ENCODE measurements at regions not wholly inside any gene's neighbourhood (a gene's known extent, or its start where the extent isn't known, plus 50 kb on each side); places are given as distances from the start of the nearest gene placed in this dataset.

DNA sequence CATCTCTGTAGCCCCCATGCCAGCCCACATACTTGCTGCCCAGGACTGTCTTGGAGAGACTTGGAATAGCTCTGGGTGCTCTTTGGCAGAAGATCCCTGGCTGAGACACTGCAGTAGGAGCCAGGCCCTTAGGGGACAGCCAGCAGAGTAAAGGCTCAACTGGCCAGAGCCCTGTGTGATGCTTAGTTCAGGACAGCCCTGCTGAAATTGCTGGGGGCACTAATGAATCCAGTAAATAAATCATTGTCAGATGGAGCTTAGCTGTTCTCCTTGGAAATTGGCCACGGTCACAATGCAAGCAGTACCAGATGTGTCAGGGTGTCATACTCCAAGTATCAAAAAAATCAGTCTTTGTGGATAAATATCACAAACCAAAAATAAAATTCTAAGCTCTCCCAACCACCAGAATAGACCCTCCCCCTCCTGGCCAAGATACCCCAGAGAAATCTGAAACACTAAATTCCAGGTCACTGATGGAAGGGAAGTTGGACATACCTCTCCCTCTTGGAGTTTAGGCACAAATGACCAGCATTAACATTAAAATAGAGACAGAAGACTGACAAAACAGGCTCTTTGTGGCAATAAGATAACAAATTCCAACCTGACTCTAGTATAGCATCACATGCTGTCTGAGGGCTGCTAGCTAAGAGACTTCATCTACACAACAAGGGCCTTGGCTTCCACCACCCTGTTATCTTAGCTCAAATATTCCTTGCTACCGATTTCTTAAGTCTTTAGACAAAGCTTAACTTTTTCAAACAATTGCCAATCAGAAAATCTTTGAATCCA, 83.2 kb upstream of the DNAH14 start:
- Histone ChIP-seq H3K36me3 (ENCODE audit: control insufficient read depth, insufficient read depth, low read length) (no peaks in the 10 kb centered on the region; the same call in 1 of the 2 replicates), H3K27me3 (ENCODE audit: control insufficient read depth, insufficient read depth, low read length) (no peaks in the 10 kb centered on the region), H3K9me3 (ENCODE audit: control insufficient read depth, insufficient read depth, low read depth, low read length) (peaks cover 52% of the 10 kb centered on the region), H3K9ac (ENCODE audit: low read length) (peak overlapping the region; percentile 68), H3K4me3 (ENCODE audit: low read depth, low read length) (0 out of 2 replicates have a peak overlapping the region, but pooled peaks have one; percentile 9), H3K4me1 (ENCODE audit: control insufficient read depth, insufficient read depth, low read length) (peaks cover 9% of the 10 kb centered on the region; the same call in 1 of the 2 replicates), H3K27ac (ENCODE audit: low read depth, low read length) (peak overlapping the region; percentile 84; the same call in 1 of the 2 replicates)

- Histone ChIP-seq H3K9ac (ENCODE audit: low read length) (no peak overlapping the region), H3K4me1 (ENCODE audit: control insufficient read depth, insufficient read depth, low read length) (peaks cover 18% of the 10 kb centered on the region), H3K9me3 (ENCODE audit: control insufficient read depth, insufficient read depth, low read depth, low read length) (peaks cover 22% of the 10 kb centered on the region), H3K27ac (ENCODE audit: low read depth, low read length) (no peak overlapping the region), H3K4me3 (ENCODE audit: low read depth, low read length) (no peak overlapping the region), H3K36me3 (ENCODE audit: control insufficient read depth, insufficient read depth, low read length) (no peaks in the 10 kb centered on the region), H3K27me3 (ENCODE audit: control insufficient read depth, insufficient read depth, low read length) (no peaks in the 10 kb centered on the region)
Observed at GRCh38 chr1:224850446-224850845, 79.0 kb upstream of the DNAH14 start.

DNA sequence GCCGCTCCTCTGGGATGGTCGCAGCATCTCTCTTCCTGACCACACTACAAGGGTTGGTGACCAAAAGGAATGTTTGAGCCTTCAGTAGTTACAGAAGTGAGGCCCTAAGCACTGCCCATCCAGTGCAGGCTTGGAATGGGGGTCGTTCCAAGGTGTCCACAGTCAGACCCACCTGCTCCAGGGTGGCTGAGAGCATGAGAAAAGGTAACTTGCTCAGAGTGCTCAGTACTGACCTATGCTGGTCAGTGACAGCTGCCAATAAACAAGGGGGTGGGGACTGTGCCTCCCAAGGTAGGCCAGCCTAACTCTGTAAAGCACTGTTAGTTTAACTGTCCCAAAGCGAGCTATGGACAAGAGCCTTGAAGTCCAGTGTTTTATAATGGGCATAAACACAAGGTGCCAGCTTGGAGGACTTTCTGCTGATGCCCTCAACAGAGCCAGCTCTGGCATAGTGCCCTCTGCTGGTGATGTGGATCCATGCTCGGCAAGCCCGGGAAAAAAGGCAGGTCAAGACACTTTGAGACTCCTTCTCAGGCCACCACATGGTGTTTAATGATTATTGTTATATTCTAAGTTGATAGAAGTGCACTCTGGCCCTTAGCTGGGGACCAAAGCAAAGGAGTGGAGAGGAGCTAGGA, 78.1 kb upstream of the DNAH14 start:
- Histone ChIP-seq H3K27ac (ENCODE audit: low read depth, low read length) (no peak overlapping the region), H3K9ac (ENCODE audit: low read length) (no peak overlapping the region), H3K4me1 (ENCODE audit: control insufficient read depth, insufficient read depth, low read length) (peaks cover 13% of the 10 kb centered on the region), H3K36me3 (ENCODE audit: control insufficient read depth, insufficient read depth, low read length) (no peaks in the 10 kb centered on the region), H3K4me3 (ENCODE audit: low read depth, low read length) (no peak overlapping the region), H3K27me3 (ENCODE audit: control insufficient read depth, insufficient read depth, low read length) (no peaks in the 10 kb centered on the region), H3K9me3 (ENCODE audit: control insufficient read depth, insufficient read depth, low read depth, low read length) (peaks cover 17% of the 10 kb centered on the region)

- Histone ChIP-seq H3K4me3 (ENCODE audit: low read depth, low read length) (no peak overlapping the region), H3K36me3 (ENCODE audit: control insufficient read depth, insufficient read depth, low read length) (no peaks in the 10 kb centered on the region), H3K9me3 (ENCODE audit: control insufficient read depth, insufficient read depth, low read depth, low read length) (peaks cover 12% of the 10 kb centered on the region), H3K4me1 (ENCODE audit: control insufficient read depth, insufficient read depth, low read length) (peaks cover 10% of the 10 kb centered on the region), H3K9ac (ENCODE audit: low read length) (no peak overlapping the region), H3K27ac (ENCODE audit: low read depth, low read length) (no peak overlapping the region), H3K27me3 (ENCODE audit: control insufficient read depth, insufficient read depth, low read length) (no peaks in the 10 kb centered on the region)
Observed at GRCh38 chr1:224851848-224852261, 77.6 kb upstream of the DNAH14 start.

GRCh38 chr1:224852901-224853568, 76.4 kb upstream of the DNAH14 start:
- H3K27me3 ChIP-seq (ENCODE audit: control insufficient read depth, insufficient read depth, low read length), result no peaks in the 10 kb centered on the region
- H3K4me1 ChIP-seq (ENCODE audit: control insufficient read depth, insufficient read depth, low read length), result peaks cover 9% of the 10 kb centered on the region
- no peak overlapping the region for H3K4me3 ChIP-seq (ENCODE audit: low read depth, low read length)
- no peak overlapping the region for H3K9ac ChIP-seq (ENCODE audit: low read length)
- no peaks in the 10 kb centered on the region for H3K36me3 ChIP-seq (ENCODE audit: control insufficient read depth, insufficient read depth, low read length)
- no peak overlapping the region for H3K27ac ChIP-seq (ENCODE audit: low read depth, low read length)
- peaks cover 5% of the 10 kb centered on the region; the same call in 1 of the 2 replicates for H3K9me3 ChIP-seq (ENCODE audit: control insufficient read depth, insufficient read depth, low read depth, low read length)

- no peak overlapping the region for H3K27ac ChIP-seq (ENCODE audit: low read depth, low read length)
- H3K9me3 ChIP-seq (ENCODE audit: control insufficient read depth, insufficient read depth, low read depth, low read length), result no peaks in the 10 kb centered on the region
- no peaks in the 10 kb centered on the region for H3K36me3 ChIP-seq (ENCODE audit: control insufficient read depth, insufficient read depth, low read length)
- H3K27me3 ChIP-seq (ENCODE audit: control insufficient read depth, insufficient read depth, low read length), result no peaks in the 10 kb centered on the region
- peaks cover 5% of the 10 kb centered on the region for H3K4me1 ChIP-seq (ENCODE audit: control insufficient read depth, insufficient read depth, low read length)
- no peak overlapping the region for H3K9ac ChIP-seq (ENCODE audit: low read length)
- H3K4me3 ChIP-seq (ENCODE audit: low read depth, low read length), result no peak overlapping the region
Observed at GRCh38 chr1:224856973-224857372, 72.5 kb upstream of the DNAH14 start.

GRCh38 chr1:224859651-224860050, 69.8 kb upstream of the DNAH14 start:
- Histone ChIP-seq H3K27me3 (ENCODE audit: control insufficient read depth, insufficient read depth, low read length) (no peaks in the 10 kb centered on the region), H3K9ac (ENCODE audit: low read length) (no peak overlapping the region), H3K4me1 (ENCODE audit: control insufficient read depth, insufficient read depth, low read length) (no peaks in the 10 kb centered on the region), H3K36me3 (ENCODE audit: control insufficient read depth, insufficient read depth, low read length) (no peaks in the 10 kb centered on the region), H3K9me3 (ENCODE audit: control insufficient read depth, insufficient read depth, low read depth, low read length) (no peaks in the 10 kb centered on the region), H3K4me3 (ENCODE audit: low read depth, low read length) (no peak overlapping the region), H3K27ac (ENCODE audit: low read depth, low read length) (no peak overlapping the region)

DNA sequence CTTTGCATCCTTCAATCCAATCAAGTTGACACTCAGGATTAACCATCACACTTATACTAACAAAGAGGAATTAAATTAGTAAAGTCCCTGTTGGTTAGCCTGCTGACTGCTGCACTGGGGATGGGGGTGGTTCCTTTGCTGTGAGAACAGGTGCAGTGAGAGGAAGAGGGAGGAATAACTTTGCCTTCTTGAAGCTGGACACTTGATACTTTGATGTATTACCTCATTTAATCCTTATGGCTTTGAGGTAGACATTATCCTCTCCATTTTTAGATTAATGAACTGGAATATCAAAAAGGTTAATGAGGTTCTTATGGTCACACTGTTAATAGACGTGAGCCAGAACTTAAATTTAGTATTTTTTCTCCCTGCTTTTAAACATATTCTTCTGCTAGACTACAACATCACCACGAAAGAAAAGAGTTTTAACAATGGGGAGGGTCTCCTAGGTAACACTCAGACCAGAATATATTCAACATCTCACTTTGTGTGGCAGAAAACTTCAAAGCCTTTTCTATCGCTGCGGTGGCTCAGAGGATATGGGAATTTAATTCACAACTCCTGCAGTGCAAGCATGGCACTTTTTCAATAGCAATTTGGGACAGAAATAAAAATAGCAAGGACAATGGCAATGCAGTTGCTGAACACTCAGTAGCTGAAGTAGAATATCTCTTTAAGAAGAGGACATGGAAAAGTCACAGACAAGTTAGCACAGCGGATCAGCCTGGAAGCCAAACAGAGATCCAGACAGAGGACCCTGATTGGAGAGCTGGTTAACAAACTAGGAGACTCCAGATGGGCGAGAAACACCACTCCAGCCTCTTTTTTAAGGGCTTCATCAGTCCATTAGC, 68.8 kb upstream of the DNAH14 start:
- no peak overlapping the region for H3K27ac ChIP-seq (ENCODE audit: low read depth, low read length)
- no peaks in the 10 kb centered on the region for H3K27me3 ChIP-seq (ENCODE audit: control insufficient read depth, insufficient read depth, low read length)
- no peaks in the 10 kb centered on the region for H3K4me1 ChIP-seq (ENCODE audit: control insufficient read depth, insufficient read depth, low read length)
- no peaks in the 10 kb centered on the region for H3K36me3 ChIP-seq (ENCODE audit: control insufficient read depth, insufficient read depth, low read length)
- no peak overlapping the region for H3K4me3 ChIP-seq (ENCODE audit: low read depth, low read length)
- H3K9me3 ChIP-seq (ENCODE audit: control insufficient read depth, insufficient read depth, low read depth, low read length), result peaks cover 3% of the 10 kb centered on the region; the same call in 1 of the 2 replicates
- H3K9ac ChIP-seq (ENCODE audit: low read length), result no peak overlapping the region

- Histone ChIP-seq H3K27ac (ENCODE audit: low read depth, low read length) (no peak overlapping the region), H3K9ac (ENCODE audit: low read length) (no peak overlapping the region), H3K4me3 (ENCODE audit: low read depth, low read length) (no peak overlapping the region), H3K4me1 (ENCODE audit: control insufficient read depth, insufficient read depth, low read length) (no peaks in the 10 kb centered on the region), H3K9me3 (ENCODE audit: control insufficient read depth, insufficient read depth, low read depth, low read length) (peaks cover 7% of the 10 kb centered on the region; the same call in 1 of the 2 replicates), H3K36me3 (ENCODE audit: control insufficient read depth, insufficient read depth, low read length) (no peaks in the 10 kb centered on the region), H3K27me3 (ENCODE audit: control insufficient read depth, insufficient read depth, low read length) (no peaks in the 10 kb centered on the region)
Observed at GRCh38 chr1:224861339-224861716, 68.1 kb upstream of the DNAH14 start.

DNA sequence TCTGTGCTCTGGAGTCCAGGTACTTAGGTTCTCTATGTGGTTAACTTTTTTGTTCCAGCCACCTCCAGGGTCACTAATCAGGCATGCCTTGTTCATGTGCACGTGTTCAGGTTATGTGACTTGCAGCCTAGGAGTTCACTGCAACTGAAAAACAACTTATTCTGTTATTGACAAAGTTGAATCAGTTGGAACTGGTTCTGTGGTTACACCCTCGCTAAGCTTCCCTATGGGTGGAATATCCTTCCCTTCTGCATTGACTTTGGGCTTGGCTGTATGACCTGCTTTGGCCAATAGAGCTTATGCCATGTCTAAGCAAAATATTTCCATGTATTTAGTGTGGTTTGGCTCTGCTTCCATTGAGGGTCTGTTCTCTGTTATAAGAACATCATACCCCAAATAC, 66.0 kb upstream of the DNAH14 start:
- H3K4me1 ChIP-seq (ENCODE audit: control insufficient read depth, insufficient read depth, low read length), result no peaks in the 10 kb centered on the region
- peaks cover 7% of the 10 kb centered on the region; the same call in 1 of the 2 replicates for H3K9me3 ChIP-seq (ENCODE audit: control insufficient read depth, insufficient read depth, low read depth, low read length)
- no peaks in the 10 kb centered on the region for H3K27me3 ChIP-seq (ENCODE audit: control insufficient read depth, insufficient read depth, low read length)
- no peaks in the 10 kb centered on the region for H3K36me3 ChIP-seq (ENCODE audit: control insufficient read depth, insufficient read depth, low read length)
- no peak overlapping the region for H3K4me3 ChIP-seq (ENCODE audit: low read depth, low read length)
- no peak overlapping the region for H3K9ac ChIP-seq (ENCODE audit: low read length)
- no peak overlapping the region for H3K27ac ChIP-seq (ENCODE audit: low read depth, low read length)

Data from HUES6 (cell line).